Spleen (tissue), 11 donors: ENCODE measurements at regions not wholly inside any gene's neighbourhood (a gene's known extent, or its start where the extent isn't known, plus 50 kb on each side); places are given as distances from the start of the nearest gene placed in this dataset.

Source experiments
- DNase-seq: peaks from one replicate; pipeline ENCODE4 v3.0.0-alpha.2; 2020
- H3K27ac ChIP-seq, 8 donors: fragments of 200-600 bp; sonication (generic) in 7 of 8; 1 replicate in 4 of 8; 2 replicates in 4 of 8; pipeline versions ENCODE4 v1.5.0 to v1.8.0; 2016 to 2021; ENCODE audit warnings: inconsistent platforms in 4 of 8, mild to moderate bottlenecking in 4 of 8, moderate library complexity in 1 of 8
- H3K27me3 ChIP-seq, 7 donors: fragments of 200-600 bp; sonication (generic) in 6 of 7; replicated peaks in 1 of 7; 1 replicate in 4 of 7; 2 replicates in 3 of 7; pipeline versions ENCODE4 v1.5.0 to v1.8.0; 2016 to 2021; ENCODE audit warnings: inconsistent platforms in 3 of 7, mild to moderate bottlenecking in 1 of 7
- H3K36me3 ChIP-seq, 6 donors: fragments of 200-600 bp; sonication (generic) in 5 of 6; 1 replicate in 4 of 6; 2 replicates in 2 of 6; pipeline versions ENCODE4 v1.5.0 to v1.8.0; 2016 to 2021; ENCODE audit warnings: inconsistent platforms in 2 of 6
- H3K4me1 ChIP-seq, 6 donors: fragments of 200-600 bp; sonication (generic) in 5 of 6; 1 replicate in 3 of 6; 2 replicates in 3 of 6; pipeline versions ENCODE4 v1.5.0 to v1.8.0; 2016 to 2021; ENCODE audit warnings: inconsistent platforms in 3 of 6
- H3K4me3 ChIP-seq, 8 donors: fragments of 200-600 bp; sonication (generic) in 7 of 8; 1 replicate in 4 of 8; 2 replicates in 4 of 8; pipeline versions ENCODE4 v1.5.0 to v1.8.0; 2016 to 2021; ENCODE audit warnings: inconsistent platforms in 4 of 8, mild to moderate bottlenecking in 4 of 8, moderate library complexity in 2 of 8
- H3K9me3 ChIP-seq, 8 donors: fragments of 200-600 bp; sonication (generic) in 7 of 8; 1 replicate in 4 of 8; 2 replicates in 4 of 8; pipeline versions ENCODE4 v1.5.0 to v1.8.0; 2016 to 2021; ENCODE audit warnings: inconsistent platforms in 4 of 8
- CTCF ChIP-seq, 11 experiments: fragments of 200-600 bp in 7 of 11; fragments of 450-650 bp in 4 of 11; sonication (generic) in 4 of 11; IDR thresholded peaks in 8 of 11; conservative IDR thresholded peaks in 3 of 11; 1 replicate in 7 of 11; 2 replicates in 4 of 11; pipeline versions ENCODE4 v1.4.0 to v1.8.0; 2016 to 2021; ENCODE audit warnings: antibody characterized with exemption in 11 of 11, inconsistent platforms in 4 of 11, mild to moderate bottlenecking in 1 of 11
- POLR2A ChIP-seq, 3 donors: fragments of 450-650 bp; IDR thresholded peaks; one replicate each; pipeline ENCODE4 v1.5.1; 2017; ENCODE audit warnings: antibody characterized with exemption in 3 of 3, mild to moderate bottlenecking in 1 of 3
- POLR2AphosphoS5 ChIP-seq, 3 donors: sonication (generic); formaldehyde crosslinking; IDR thresholded peaks; one replicate each; pipeline ENCODE4 v1.5.1; 2017; ENCODE audit warnings: antibody characterized with exemption in 3 of 3
- WGBS, 5 donors: extraction: QIAGEN DNeasy Blood & Tissue Kit in 3 of 5; methylation state at CpG; one replicate each; pipeline versions ENCODE4 v1.1.5 to v1.1.7; 2013 to 2018; 5-methylcytosine and 5-hydroxymethylcytosine counted together
- intact Hi-C: fragments of 100-400 bp; cut with DNase I; formaldehyde crosslinking; loops from one replicate; pipeline ENCODE4 v1.15.0; 2023; ENCODE audit warnings: low total_unique reads
- donor health status: healthy with polysubstance abuse.
- donor health status: DM: no; HTN: no; CAD: no; lungs with moderate emphysema.
- donor health status: DM: no; HTN: no; CAD: no.
- donor health status: Bipolar disorder and iron deficiency.
- donor health status: healthy.
- donor health status: DM: no; HTN: no; CAD: no.
- donor health status: DM: yes; HTN: yes; CAD: no.

GRCh38 chr14:61959348-61959747 lies 197.1 kb downstream of the SNAPC1 start:
- H3K27ac ChIP-seq, result no peak overlapping the region

GRCh38 chr14:61961369-61961768 lies 199.1 kb downstream of the SNAPC1 start:
- Histone ChIP-seq H3K4me1 (no peaks in the 10 kb centered on the region), H3K27me3 (no peaks in the 10 kb centered on the region), H3K27ac (no peak overlapping the region), H3K9me3 (peaks cover 0 to 10% (median 5%) of the 10 kb centered on the region in 8 donors), H3K36me3 (no peaks in the 10 kb centered on the region), H3K4me3 (no peak overlapping the region)
- DNase-seq, result no peak
- no peak for TF ChIP-seq POLR2AphosphoS5 (IDR thresholded peaks at IDR 0.05)
- no peak for TF ChIP-seq POLR2A (IDR thresholded peaks at IDR 0.05)
- TF ChIP-seq CTCF (IDR thresholded peaks at IDR 0.05 in 8 of 11, conservative IDR thresholded peaks at IDR 0.05 in 3 of 11), result no peak
- WGBS, 5 donors, result 66 to 85% (median 79%) methylated on average over 2 of the region's 2 CpGs
- intact Hi-C loops, result no loop called here

More at GRCh38 chr14:61959348-61959747, 197.1 kb downstream of the SNAPC1 start:
- H3K9me3 ChIP-seq, result peaks cover 0 to 17% (median 10%) of the 10 kb centered on the region in 8 donors
- no peaks in the 10 kb centered on the region for H3K27me3 ChIP-seq
- 91 to 96% (median 95%) methylated on average over 2 of the region's 2 CpGs for WGBS, 5 donors
- no peaks in the 10 kb centered on the region for H3K4me1 ChIP-seq
- H3K36me3 ChIP-seq, result no peaks in the 10 kb centered on the region
- intact Hi-C loops, result no loop called here
- DNase-seq, result no peak
- no peak overlapping the region for H3K4me3 ChIP-seq
- TF ChIP-seq POLR2A (IDR thresholded peaks at IDR 0.05), result no peak
- TF ChIP-seq CTCF (IDR thresholded peaks at IDR 0.05 in 8 of 11, conservative IDR thresholded peaks at IDR 0.05 in 3 of 11), result no peak
- TF ChIP-seq POLR2AphosphoS5 (IDR thresholded peaks at IDR 0.05), result no peak

- no peaks in the 10 kb centered on the region for H3K27me3 ChIP-seq
- H3K9me3 ChIP-seq, result no peaks in the 10 kb centered on the region
- no peak overlapping the region for H3K27ac ChIP-seq
- DNase-seq, result no peak
- intact Hi-C loops, result no loop called here
- no peaks in the 10 kb centered on the region for H3K36me3 ChIP-seq
- WGBS, 5 donors, result 84 to 90% (median 87%) methylated on average over 2 of the region's 2 CpGs
- no peak for TF ChIP-seq POLR2AphosphoS5 (IDR thresholded peaks at IDR 0.05)
- no peak for TF ChIP-seq CTCF (IDR thresholded peaks at IDR 0.05 in 8 of 11, conservative IDR thresholded peaks at IDR 0.05 in 3 of 11)
- TF ChIP-seq POLR2A (IDR thresholded peaks at IDR 0.05), result no peak
- H3K4me3 ChIP-seq, result no peak overlapping the region
- no peaks in the 10 kb centered on the region for H3K4me1 ChIP-seq
Observed at GRCh38 chr14:61963926-61964325, 201.7 kb downstream of the SNAPC1 start.

GRCh38 chr14:61965030-61965745 lies 203.0 kb downstream of the SNAPC1 start:
- intact Hi-C loops, result no loop called here
- no peak for TF ChIP-seq POLR2AphosphoS5 (IDR thresholded peaks at IDR 0.05)
- no peak for TF ChIP-seq POLR2A (IDR thresholded peaks at IDR 0.05)
- TF ChIP-seq CTCF (IDR thresholded peaks at IDR 0.05 in 8 of 11, conservative IDR thresholded peaks at IDR 0.05 in 3 of 11), result no peak
- Histone ChIP-seq H3K4me1 (no peaks in the 10 kb centered on the region), H3K36me3 (no peaks in the 10 kb centered on the region), H3K27me3 (no peaks in the 10 kb centered on the region), H3K4me3 (no peak overlapping the region), H3K9me3 (no peaks in the 10 kb centered on the region), H3K27ac (no peak overlapping the region)
- DNase-seq, result no peak
- WGBS, 5 donors, result 89 to 100% (median 95%) methylated on average over 2 of the region's 2 CpGs
